ENCODE measurements at regions not wholly inside any gene's neighbourhood (a gene's known extent, or its start where the extent isn't known, plus 50 kb on each side); places are given as distances from the start of the nearest gene placed in this dataset.

DNA sequence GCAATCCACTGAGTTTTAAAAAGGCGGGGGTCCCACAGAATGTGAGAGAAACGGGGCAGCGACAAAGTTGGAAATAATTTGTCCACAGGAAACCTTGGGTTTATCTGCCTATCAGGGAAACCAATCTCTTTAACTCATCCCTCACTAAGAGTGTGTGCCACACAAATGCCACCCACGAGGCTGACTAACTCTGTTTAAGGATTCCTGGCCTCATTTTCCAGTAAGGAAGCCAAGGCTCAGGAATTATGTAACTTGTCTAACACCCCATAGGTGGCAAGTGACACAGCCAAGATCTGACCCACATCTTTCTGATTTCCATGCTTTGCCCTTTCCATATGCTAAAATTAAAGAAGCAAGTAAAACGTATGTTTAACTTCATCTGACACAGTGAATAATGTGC is 263.2 kb downstream of the CNTN3 start:
- TF ChIP-seq, protein P1, sequence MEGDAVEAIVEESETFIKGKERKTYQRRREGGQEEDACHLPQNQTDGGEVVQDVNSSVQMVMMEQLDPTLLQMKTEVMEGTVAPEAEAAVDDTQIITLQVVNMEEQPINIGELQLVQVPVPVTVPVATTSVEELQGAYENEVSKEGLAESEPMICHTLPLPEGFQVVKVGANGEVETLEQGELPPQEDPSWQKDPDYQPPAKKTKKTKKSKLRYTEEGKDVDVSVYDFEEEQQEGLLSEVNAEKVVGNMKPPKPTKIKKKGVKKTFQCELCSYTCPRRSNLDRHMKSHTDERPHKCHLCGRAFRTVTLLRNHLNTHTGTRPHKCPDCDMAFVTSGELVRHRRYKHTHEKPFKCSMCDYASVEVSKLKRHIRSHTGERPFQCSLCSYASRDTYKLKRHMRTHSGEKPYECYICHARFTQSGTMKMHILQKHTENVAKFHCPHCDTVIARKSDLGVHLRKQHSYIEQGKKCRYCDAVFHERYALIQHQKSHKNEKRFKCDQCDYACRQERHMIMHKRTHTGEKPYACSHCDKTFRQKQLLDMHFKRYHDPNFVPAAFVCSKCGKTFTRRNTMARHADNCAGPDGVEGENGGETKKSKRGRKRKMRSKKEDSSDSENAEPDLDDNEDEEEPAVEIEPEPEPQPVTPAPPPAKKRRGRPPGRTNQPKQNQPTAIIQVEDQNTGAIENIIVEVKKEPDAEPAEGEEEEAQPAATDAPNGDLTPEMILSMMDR (IDR thresholded peaks at IDR 0.05), result no peak
- TF ChIP-seq EP300 (IDR thresholded peaks at IDR 0.05), result no peak
- no peak for TF ChIP-seq POLR2AphosphoS5 (IDR thresholded peaks at IDR 0.05)

Measured in upper lobe of left lung (tissue), 4 donors.